Right lung (tissue), 2 donors: ENCODE measurements at regions not wholly inside any gene's neighbourhood (a gene's known extent, or its start where the extent isn't known, plus 50 kb on each side); places are given as distances from the start of the nearest gene placed in this dataset.

ENCODE experiments used
- DNase-seq, 2 donors: peaks; one replicate each; pipeline ENCODE4 v3.0.0-alpha.2; 2013

DNA sequence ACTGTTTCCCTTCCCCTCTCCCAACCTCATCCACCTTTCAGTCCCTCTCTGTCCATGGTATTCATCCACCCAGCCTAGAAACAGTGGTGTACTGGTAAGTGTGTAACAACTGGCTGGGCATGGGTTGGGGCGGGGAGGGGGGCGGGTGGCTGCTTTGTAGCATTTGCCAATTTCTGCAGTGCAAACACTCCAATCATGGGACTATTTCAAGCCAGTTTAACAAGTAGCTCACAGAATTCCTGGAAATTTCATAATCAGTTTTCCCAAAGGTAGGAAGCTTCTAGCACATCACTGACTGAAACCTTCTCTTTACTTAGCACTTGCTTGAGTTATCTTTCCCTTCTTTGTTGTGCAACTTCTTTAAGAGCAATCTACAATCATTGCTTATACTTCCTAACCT is 100.8 kb upstream of the WASF3 start:
- DNase-seq: peak; percentile 6 to 21

DNA sequence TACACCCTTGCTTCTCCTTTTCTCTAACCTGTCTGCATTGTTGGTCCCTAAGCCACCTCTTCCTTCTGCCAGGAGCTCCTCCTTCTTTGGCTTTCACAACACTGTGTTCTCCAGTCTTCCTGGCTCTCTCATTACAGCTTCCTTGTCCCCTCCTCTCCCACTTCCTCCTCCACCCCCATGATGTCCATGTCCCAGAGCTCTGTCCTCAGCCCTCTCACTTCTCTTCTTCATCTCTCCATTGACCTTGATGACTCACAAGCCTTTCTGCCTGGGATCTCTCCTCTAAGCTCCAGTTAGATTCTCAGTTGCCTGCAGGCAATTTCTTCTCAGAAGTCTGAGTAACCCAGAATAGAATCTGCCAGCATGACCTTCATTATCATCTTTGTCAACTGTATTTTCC is 100.3 kb upstream of the WASF3 start:
- DNase-seq: no peak

GRCh38 chr13:26458196-26458749 is 99.2 kb upstream of the WASF3 start:
- no peak for DNase-seq

- DNase-seq: no peak
Measured at GRCh38 chr13:26459276-26460131, 98.0 kb upstream of the WASF3 start.

- no peak for DNase-seq
Measured at GRCh38 chr13:26460648-26461047, 96.8 kb upstream of the WASF3 start.

- DNase-seq: no peak
Measured at GRCh38 chr13:26463296-26463695, 94.2 kb upstream of the WASF3 start.

- DNase-seq: no peak
Measured at GRCh38 chr13:26463848-26464247, 93.6 kb upstream of the WASF3 start.

GRCh38 chr13:26465514-26465913 is 92.0 kb upstream of the WASF3 start:
- no peak for DNase-seq

DNA sequence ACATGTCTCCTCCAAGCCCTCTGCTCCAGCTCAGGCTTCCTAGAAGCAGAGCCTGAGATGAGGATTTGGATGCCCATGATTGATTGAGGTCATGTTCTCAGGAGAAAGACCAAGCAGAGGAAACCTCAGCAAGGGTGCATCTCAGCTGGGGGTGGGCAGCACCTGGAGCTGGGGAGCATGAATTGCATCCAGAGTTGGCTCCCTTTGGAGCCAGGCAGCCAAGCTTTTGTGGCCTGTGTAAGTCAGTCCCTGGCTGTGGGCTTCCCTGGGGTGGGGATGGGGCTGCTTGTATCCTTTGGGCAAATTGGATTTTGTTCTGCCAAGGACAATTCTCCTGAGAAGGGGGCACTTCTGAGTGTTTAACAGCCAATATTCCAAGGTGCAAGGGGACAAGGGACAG is 91.5 kb upstream of the WASF3 start:
- DNase-seq: no peak

GRCh38 chr13:26468265-26468801 is 89.2 kb upstream of the WASF3 start:
- DNase-seq: no peak

- DNase-seq: no peak
Measured at GRCh38 chr13:26469602-26470001, 87.9 kb upstream of the WASF3 start.

- no peak for DNase-seq
Measured at GRCh38 chr13:26471807-26472206, 85.7 kb upstream of the WASF3 start.

DNA sequence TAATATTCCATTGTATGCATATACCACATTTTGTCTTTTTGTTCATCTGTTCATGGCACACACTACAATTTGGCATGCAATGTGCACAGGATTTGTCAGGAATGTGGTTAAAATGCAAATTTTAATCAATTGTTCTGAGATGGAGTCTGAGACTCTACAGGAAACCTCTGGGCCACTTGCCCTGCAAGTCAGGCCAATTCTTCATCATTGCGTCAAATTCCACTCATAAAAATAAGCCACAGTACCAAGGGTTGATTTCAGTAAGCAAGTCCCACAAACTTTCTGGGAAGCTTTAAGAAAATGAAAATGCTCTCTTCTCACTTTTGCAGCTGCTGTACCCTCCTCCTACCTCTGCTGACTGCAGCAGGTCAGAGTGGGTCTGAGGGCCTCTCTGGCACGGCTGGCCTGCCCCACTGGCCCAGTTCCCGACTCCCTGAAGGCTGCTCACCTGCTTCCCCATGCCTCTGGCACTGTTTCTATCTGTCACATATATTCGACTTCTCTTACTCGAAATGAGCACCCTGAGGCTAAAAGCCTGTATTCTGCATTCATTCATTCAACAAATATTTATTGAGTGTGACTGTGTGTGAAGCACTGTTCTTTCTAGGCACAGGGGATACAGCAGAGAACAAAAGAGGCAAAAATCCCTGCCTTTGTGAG is 83.8 kb upstream of the WASF3 start:
- DNase-seq: no peak

GRCh38 chr13:26474286-26474685 is 83.2 kb upstream of the WASF3 start:
- no peak for DNase-seq

- DNase-seq: no peak
Measured at GRCh38 chr13:26475176-26476110, 82.0 kb upstream of the WASF3 start.

DNA sequence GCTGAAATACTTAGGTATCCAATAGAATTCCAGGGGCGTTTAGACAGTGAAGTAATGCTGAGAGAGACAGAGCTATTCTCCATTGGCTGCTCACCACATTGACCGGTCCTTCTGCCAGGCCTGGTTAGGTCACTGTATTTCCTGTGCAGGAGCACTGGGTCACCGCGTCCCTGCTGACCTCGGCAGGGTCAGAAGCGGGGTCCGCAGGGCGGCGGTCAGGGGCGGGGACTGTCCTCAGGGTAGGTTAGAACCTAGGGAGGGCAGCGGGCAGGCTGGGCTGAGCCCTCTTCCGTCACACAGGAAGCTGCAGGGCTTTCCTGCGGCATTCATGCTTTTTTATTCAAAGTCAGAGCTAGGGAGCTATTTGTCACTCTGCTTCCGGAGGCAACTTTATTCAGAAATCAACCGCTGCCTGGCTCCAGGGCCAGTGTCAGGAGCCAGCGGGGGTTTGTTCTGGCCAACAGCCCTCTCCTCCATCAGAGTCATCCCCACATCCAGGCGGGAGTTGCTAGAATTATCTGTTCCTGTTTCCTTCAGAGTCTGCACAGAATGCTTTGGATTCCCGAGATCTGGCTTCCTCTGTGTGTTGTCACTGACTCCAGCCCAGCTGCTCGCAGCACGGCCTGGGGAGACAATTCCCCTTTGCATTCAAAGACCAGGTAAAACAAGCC is 81.2 kb upstream of the WASF3 start:
- DNase-seq: no peak

GRCh38 chr13:26476782-26477142 is 80.7 kb upstream of the WASF3 start:
- DNase-seq: no peak

DNA sequence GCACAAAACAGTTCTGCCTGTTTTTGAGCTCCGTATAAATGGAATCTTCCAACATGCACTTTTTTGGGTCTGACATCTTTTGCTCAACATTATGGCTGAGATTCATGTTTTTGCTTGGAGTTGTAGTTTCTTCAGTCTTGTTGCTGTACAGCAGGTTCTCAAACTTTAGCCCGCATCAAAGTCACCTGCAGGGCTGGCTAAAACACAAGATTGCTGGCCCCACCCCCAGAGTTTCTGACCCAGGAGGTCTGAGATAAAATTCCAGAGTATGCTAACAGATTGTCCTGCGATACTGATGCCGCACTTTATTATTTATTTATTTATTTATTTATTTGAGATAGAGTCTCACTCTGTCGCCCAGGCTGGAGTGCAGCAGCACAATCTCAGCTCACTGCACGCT is 79.8 kb upstream of the WASF3 start:
- DNase-seq: no peak

- no peak for DNase-seq
Measured at GRCh38 chr13:26480246-26480855, 77.1 kb upstream of the WASF3 start.

- DNase-seq: peak; percentile 29 to 42
Measured at GRCh38 chr13:26482451-26483197, 74.9 kb upstream of the WASF3 start.
